ENCODE measurements at regions not wholly inside any gene's neighbourhood (a gene's known extent, or its start where the extent isn't known, plus 50 kb on each side); places are given as distances from the start of the nearest gene placed in this dataset.

DNA sequence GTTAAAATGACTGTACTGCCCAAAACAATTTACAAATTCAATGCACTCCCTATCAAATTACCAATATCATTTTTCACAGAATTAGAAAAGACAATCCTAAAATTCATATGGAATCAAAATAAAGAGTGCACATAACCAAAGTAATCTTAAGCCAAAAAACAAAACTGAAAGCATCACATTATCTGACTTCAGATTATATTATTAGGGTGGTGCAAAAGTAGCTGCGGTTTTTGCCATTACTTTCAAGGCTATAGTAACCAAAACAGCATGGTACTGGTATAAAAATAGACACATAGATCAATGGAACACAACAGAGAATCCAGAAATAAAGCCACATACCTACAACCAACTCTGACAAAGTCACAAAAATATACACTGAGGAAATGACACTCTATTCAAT is 396.6 kb downstream of the EIPR1 start:
- no peak overlapping the region for H3K4me3 ChIP-seq (ENCODE audit: extremely low read depth in 1 of 4, insufficient read depth in 2 of 4, low read depth in 3 of 4, low read length in 4 of 4)
- H3K27me3 ChIP-seq (replicated peaks in 1 of 4; ENCODE audit: control insufficient read depth in 3 of 4, extremely low read depth in 1 of 4, insufficient read depth in 3 of 4, low read length in 3 of 4) = no peaks in the 10 kb centered on the region
- POLR2A ChIA-PET (ENCODE audit: partially characterized antibody) = no interaction called here
- H3K27ac ChIP-seq (ENCODE audit: low read depth, low read length) = no peak overlapping the region
- no peak overlapping the region for H3K18ac ChIP-seq (ENCODE audit: extremely low read depth, low read length)
- no peak overlapping the region for H3K14ac ChIP-seq (ENCODE audit: insufficient read length)
- 95% methylated on average over 1 of the region's 1 CpG; no CpG with 5 or more reads in 1 of the 2 experiments for WGBS, 2 experiments (ENCODE audit: extremely low coverage in 1 of 2, insufficient coverage in 1 of 2, insufficient read length in 1 of 2, insufficient replicate concordance in 2 of 2, low coverage in 1 of 2, low lambda C conversion rate in 2 of 2, missing lambda C conversion rate in 1 of 2)
- DNase-seq (ENCODE audit: low read depth in 1 of 2, low spot score in 2 of 2) (no peak), FAIRE-seq (no peak)
- no peaks in the 10 kb centered on the region for H4K20me1 ChIP-seq (replicated peaks in 1 of 2; ENCODE audit: control insufficient read depth in 1 of 2, insufficient read depth in 2 of 2, low read length in 2 of 2)
- no peak overlapping the region for H3K4me2 ChIP-seq (ENCODE audit: insufficient read depth in 1 of 2, low read depth in 2 of 2, low read length in 2 of 2)
- no peak overlapping the region for H2BK120ac ChIP-seq (replicated peaks; ENCODE audit: low read depth, low read length)
- H2AFZ ChIP-seq (ENCODE audit: low read length) = no peak overlapping the region
- H2BK20ac ChIP-seq (ENCODE audit: low read length) = no peak overlapping the region
- no peaks in the 10 kb centered on the region for H3K9me3 ChIP-seq (ENCODE audit: insufficient read depth in 2 of 2, low read depth in 1 of 2, low read length in 1 of 2)
- no peak overlapping the region for H2BK15ac ChIP-seq (ENCODE audit: low read length)
- no peak overlapping the region for H2BK5ac ChIP-seq (ENCODE audit: low read depth, low read length)
- H2AK5ac ChIP-seq (ENCODE audit: low read depth, low read length) = no peak overlapping the region
- H3K79me1 ChIP-seq (ENCODE audit: low read depth, low read length) = no peaks in the 10 kb centered on the region
- CTCF ChIA-PET (ENCODE audit: partially characterized antibody) = no interaction called here
- no peak overlapping the region for H3K23ac ChIP-seq (ENCODE audit: insufficient read length)
- H3K36me3 ChIP-seq (ENCODE audit: control insufficient read depth in 2 of 4, insufficient read depth in 4 of 4, low read length in 3 of 4) = no peaks in the 10 kb centered on the region
- H3K4ac ChIP-seq (replicated peaks; ENCODE audit: insufficient read length, low read depth, low read length) = no peak overlapping the region
- no peak overlapping the region for H4K5ac ChIP-seq (ENCODE audit: insufficient read length, low read depth, low read length)
- no peaks in the 10 kb centered on the region for H3K79me2 ChIP-seq (ENCODE audit: control insufficient read depth in 1 of 2, insufficient read depth in 2 of 2, low read length in 2 of 2)
- H3K4me1 ChIP-seq (replicated peaks in 1 of 4; ENCODE audit: control insufficient read depth in 3 of 4, insufficient read depth in 4 of 4, low read length in 3 of 4) = no peaks in the 10 kb centered on the region
- H2BK12ac ChIP-seq (ENCODE audit: low read depth, low read length) = no peak overlapping the region
- H4K8ac ChIP-seq (ENCODE audit: extremely low read depth, insufficient read depth, low read length) = no peak overlapping the region
- H3K23me2 ChIP-seq (ENCODE audit: low read depth, low read length) = no peaks in the 10 kb centered on the region
- H3K56ac ChIP-seq (replicated peaks; ENCODE audit: insufficient read length, low read depth, low read length) = no peak overlapping the region
- no peak for TF ChIP-seq TAF1 (IDR thresholded peaks at IDR 0.05; ENCODE audit: low read depth, low read length)
- TF ChIP-seq GABPA (IDR thresholded peaks at IDR 0.05; ENCODE audit: borderline replicate concordance, insufficient read depth, low read length) = no peak
- no peak for TF ChIP-seq RBBP5 (IDR thresholded peaks at IDR 0.05; ENCODE audit: borderline replicate concordance, low read depth, low read length)
- TF ChIP-seq SP1 (IDR thresholded peaks at IDR 0.05; ENCODE audit: low read depth, low read length) = no peak
- TF ChIP-seq, protein P1, sequence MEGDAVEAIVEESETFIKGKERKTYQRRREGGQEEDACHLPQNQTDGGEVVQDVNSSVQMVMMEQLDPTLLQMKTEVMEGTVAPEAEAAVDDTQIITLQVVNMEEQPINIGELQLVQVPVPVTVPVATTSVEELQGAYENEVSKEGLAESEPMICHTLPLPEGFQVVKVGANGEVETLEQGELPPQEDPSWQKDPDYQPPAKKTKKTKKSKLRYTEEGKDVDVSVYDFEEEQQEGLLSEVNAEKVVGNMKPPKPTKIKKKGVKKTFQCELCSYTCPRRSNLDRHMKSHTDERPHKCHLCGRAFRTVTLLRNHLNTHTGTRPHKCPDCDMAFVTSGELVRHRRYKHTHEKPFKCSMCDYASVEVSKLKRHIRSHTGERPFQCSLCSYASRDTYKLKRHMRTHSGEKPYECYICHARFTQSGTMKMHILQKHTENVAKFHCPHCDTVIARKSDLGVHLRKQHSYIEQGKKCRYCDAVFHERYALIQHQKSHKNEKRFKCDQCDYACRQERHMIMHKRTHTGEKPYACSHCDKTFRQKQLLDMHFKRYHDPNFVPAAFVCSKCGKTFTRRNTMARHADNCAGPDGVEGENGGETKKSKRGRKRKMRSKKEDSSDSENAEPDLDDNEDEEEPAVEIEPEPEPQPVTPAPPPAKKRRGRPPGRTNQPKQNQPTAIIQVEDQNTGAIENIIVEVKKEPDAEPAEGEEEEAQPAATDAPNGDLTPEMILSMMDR (IDR thresholded peaks at IDR 0.05; ENCODE audit: control extremely low read depth in 1 of 3, insufficient read depth in 1 of 3, low read depth in 1 of 3, low read length in 3 of 3) = no peak
- TF ChIP-seq TCF12 (IDR thresholded peaks at IDR 0.05; ENCODE audit: low read depth, low read length) = no peak
- no peak for TF ChIP-seq FOSL1 (IDR thresholded peaks at IDR 0.05; ENCODE audit: insufficient read depth, low read depth, low read length)
- no peak overlapping the region for H4K91ac ChIP-seq (replicated peaks; ENCODE audit: insufficient read length, low read length)
- no peak overlapping the region for H3K9ac ChIP-seq (replicated peaks in 1 of 4; ENCODE audit: extremely low read depth in 1 of 4, low read depth in 3 of 4, low read length in 3 of 4)

Measured in H1 (cell line).